T-helper 2 cell treated with Interferon-gamma antibody and Interleukin-4, amounts not matched to agents 100 ng/mL and 5 ng/mL, for 36 hours (primary cell): ENCODE measurements at regions not wholly inside any gene's neighbourhood (a gene's known extent, or its start where the extent isn't known, plus 50 kb on each side); places are given as distances from the start of the nearest gene placed in this dataset.

Experiments used
- intact Hi-C: fragments of 100-400 bp; cut with micrococcal nuclease; formaldehyde crosslinking; loops from one replicate; pipeline ENCODE4 v1.15.1; 2023

DNA sequence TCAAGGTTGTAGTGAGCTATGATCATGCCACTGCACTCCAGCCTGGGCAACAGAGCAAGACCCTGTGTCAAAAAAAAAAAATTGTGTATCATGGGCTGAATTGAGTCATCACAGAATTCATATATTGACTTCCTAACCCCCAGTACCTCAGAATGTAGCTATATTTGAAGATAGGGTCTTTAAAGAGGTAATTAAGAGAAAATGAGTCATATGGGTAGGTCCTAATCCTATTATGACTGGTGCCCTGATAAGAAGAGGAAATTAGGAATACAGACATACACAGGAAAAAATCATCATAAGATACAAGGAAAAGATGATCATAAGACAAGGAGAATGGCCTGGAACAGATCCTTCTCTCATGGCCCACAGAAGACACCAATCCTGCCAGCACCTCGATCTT lies 466.4 kb upstream of the ACVR2A start:
- intact Hi-C loops: no loop called here

DNA sequence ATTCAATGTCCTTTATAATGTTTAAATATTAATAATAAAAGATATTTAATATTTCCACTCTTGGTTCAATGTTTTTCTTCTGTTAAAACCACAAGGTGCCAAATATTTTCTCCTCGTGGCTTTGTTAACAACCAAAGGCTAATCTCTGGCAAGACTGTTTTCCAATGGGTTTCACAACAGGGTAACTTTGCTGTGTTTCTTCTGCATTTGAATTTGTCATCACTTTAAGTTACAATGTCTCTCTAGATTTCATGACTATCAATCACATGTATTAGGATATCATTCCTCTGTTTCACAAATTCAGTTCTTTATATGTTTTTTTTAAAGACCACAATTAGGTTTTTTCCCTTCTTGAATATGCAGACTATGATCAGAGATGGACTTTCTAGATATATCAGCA lies 469.8 kb upstream of the ACVR2A start:
- intact Hi-C loops: no loop called here

DNA sequence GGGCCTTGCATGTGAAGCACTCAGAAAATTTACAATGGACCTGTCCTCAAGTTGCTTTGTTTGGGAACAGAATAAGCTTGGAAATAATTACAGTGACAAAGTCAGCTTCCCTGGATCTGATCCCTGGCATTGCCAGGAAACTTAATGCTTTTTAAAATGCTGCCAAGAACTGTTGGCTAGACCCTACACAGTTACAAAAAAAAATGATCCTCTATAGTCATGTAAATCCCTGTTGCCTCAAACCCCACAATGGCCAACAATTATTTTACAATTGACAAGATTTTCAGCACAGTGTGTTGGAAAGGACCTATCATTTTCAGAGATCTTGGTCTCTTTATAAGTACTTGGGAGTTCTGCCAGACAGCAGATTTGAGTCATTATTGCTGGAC lies 470.4 kb upstream of the ACVR2A start:
- intact Hi-C loops: no loop called here

DNA sequence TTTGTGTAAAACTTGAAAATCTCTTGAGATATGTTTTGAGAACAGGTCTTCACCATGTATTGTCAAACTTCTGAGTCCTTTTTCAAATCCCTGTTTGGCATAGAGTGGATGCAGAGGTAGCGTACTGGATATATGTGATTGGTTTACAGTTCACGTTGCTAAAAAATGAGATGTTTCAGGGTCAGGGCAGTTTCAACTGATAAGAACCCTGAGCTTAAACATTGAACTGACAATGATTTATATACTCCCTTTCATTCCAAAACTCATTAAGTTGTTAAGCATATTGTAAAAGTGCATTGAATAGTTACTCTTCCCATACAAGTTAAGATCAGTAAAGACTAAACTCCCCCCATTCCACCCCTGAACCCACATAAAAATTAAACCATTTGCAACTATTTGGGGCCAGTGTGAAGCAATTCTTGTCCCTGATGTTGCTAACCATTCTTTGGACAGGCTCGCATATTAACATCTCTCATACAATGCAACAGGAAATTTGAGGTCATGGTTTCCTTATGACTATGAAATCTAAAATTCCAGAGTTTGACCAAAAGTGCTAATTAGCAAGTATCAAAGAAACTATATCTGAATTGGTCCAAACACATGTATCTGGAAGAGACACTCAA lies 470.9 kb upstream of the ACVR2A start:
- intact Hi-C loops: no loop called here

DNA sequence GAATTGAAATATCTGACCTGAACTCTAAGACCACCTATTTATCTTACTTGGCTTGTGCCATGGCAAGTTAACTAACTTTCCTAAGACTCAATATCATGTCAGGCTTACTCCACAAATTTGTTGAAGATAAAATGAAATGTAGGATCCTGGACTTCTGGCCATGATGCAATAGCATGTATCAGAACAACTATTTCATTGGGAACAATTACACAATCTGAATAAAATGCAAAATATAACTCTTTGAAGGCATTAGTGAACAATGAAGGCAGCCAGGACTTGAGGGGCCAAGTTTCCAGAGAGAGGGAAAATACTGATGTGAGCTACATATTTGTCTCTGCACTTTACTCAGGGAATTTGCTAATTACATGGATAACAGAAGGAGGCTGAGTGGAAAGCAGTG lies 476.5 kb upstream of the ACVR2A start:
- intact Hi-C loops: no loop called here

DNA sequence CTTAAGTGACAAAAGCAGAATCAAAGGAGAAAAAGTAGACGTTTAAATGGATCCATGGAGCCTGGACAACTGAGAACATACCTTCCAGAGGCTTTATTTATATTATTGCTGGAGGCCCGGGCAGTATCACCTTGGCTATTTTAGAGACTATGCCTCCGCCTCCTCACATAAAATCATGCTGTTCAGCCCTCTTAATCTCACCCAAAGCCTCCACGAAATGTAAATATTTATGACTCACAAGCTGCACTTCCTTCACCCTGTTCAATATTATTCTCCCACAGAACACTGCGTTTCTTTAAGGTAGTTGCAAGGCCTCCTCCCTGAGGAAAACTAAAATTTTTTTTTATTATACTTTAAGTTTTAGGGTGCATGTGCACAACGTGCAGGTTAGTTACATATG lies 478.6 kb upstream of the ACVR2A start:
- intact Hi-C loops: no loop called here

DNA sequence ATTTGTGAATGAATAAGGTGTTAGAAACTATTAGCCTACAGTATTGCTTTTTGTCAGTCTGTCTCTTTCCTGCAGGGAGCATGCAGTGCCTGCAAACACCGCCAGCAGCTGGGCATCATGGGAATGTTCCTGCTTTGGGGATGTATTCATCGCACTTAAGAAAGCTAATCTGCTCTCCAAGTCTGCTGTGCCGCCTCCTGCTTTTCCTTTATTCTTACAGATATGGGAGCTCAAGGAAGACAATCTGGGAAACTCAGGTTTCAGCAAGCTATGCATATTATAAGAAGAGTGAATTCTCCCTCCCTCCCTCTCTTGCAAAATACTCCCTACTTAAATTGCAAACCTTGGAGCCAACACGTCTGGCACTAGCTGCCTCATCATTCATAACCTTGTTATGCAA lies 479.2 kb upstream of the ACVR2A start:
- intact Hi-C loops: no loop called here

DNA sequence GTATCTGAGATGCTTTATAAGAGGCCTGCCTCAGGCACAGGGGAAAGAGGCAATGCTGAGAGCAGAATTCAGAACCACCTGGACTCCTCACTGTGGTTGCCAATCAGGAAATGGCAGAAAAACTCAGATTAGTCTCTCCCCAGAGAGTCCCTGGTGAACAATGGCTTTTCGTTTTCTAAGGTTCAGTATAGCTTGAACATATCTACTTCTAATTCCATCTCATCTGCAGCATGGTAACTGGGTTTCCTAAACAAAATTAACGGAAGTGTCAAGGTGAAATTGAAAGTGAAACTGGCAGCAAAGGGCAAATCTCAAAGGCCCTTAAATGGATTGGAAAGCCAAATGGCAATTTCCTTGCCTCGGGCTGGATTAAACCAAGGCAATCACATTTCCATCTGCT lies 480.2 kb upstream of the ACVR2A start:
- intact Hi-C loops: no loop called here

DNA sequence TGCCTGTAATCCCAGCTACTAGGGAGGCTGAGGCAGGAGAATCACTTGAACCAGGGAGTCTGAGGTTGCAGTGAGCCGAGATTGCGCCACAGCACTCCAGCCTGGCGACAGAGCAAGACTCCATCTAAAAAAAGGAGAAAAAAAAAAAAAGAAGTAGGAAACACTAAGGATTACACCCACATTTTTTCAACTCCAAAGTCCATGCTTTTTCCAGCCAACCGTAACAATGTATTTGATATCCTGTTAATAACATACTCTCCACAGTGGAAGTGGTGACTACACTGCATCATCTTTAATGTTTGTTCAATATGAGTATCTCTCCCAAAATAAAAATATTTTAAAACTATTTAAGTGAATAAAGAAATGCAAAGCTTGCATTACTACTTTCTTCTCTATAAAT lies 481.6 kb upstream of the ACVR2A start:
- intact Hi-C loops: no loop called here

DNA sequence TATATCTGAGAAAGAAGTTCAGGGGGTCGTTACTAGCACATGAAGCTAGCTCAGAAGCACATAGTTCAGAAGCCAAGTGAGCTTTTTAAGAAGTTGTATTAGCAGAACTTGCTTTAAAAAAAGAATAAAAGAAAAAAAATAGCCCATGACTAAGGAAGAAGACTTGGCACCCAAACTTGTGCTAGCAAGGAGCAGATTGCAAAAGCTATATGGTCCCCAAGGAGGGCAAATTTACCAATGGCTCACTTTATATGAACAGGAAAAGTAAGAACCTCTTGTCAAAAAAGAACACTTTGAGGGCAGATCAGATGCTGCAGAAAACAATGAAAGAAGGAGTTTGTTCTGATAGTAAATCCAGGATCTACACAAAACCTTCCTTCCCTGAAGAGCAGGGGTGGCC lies 486.5 kb upstream of the ACVR2A start:
- intact Hi-C loops: no loop called here

DNA sequence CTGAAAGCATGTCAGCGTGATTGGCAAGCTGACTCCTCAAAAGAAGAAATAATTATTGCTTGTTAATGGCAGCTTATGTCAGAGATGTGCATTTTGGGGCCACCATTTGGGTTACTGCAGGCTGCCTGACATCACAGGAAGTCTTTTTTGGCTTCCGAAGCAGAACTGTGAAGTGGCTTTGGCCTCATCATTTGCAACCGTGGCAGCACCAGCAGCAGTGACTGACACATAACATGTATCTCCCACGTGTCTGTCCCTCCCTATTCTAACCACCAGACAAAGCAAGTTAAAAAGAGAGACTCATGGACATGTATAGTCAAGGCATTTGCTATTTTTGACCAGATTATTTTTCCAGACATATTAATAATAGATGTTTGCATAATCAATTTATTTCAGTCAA lies 488.7 kb upstream of the ACVR2A start:
- intact Hi-C loops: no loop called here

DNA sequence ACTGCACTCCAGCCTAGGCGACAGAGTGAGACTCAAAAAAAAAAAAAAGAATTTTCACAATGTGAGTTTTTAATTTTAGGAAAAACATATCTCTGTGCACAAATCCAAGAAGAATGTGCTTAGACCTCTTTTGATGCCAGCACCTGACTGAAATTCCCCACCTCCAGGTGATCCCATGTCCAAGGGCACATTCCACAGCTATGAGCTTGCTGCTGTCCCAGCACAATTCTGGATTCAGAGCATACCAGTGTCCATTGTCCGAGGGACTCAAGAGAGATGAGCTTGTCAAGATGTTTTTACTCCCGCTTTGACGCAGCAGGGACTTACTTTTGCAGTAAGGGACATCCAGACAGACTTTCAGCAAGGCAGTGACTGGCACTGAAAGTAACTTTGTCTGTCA lies 489.1 kb upstream of the ACVR2A start:
- intact Hi-C loops: no loop called here

DNA sequence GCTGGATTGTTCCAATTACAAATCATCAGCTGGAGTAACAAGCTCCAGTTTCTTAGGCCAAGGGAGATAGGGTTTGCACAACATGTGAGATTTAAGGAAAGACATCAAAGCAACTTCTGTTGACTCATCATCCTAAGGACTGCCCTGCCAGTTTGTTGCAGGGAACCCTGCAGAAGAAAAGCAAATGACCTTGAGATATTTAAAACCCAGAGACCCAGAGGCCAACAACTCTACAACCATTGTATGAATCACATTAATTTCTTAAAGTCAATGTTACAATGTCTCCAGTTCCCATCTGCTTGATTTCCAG lies 491.8 kb upstream of the ACVR2A start:
- intact Hi-C loops: no loop called here

DNA sequence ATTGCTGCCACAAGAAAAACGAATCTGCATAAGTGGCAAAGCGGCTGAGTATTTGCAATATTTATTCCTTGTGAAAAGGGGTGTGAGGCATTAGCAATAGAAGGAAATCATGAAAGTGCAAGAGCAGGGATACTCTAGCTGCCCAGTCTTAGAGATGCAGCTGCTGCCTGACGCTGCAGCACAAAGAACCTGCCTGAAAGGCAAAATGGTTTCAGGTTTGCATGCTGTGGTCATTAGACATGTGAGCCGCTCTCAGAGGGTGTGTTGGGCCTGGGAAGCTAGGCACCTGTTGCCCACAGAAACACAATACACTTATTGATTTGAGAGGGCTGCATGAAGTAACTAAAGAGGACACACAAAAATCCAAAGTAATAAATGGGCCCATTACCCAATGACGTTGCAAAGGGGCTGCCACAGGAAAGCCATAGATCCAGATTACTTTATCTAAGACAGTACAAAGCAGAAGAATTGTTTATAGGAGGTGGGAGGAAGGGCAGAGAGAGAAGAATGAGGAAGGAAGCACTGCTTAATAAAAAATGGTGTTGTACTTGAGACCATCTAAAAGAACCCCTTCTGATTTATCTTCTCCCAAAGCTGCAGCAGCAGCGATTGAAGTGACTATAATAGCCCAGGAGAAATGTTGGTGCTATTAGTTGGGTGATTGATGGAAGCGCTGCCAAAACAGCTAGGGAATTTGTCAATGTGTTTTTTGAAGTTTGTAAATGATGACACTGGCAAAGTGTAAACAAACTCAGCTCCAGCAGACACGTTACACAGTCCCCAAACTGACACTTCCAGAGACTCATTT lies 492.4 kb upstream of the ACVR2A start:
- intact Hi-C loops: no loop called here

DNA sequence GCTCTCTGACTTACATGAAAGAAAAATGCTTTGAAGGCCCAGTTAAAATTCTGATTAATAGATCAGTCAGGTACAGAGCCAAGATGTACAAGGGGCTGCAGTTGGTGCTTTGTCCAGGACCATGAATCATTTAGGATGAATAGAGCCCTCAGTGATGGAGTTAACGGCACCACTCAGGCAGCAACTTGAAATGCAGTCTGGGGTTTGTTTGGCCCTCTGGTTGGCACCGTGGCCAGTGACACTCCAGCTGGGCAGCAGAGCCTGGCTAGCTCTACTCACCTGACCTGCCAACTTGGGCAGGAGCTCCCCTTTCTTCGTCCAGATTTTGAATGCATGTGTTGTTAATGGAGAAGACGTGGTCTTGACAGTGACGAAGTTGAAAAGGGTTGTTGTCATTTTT lies 493.0 kb upstream of the ACVR2A start:
- intact Hi-C loops: no loop called here

DNA sequence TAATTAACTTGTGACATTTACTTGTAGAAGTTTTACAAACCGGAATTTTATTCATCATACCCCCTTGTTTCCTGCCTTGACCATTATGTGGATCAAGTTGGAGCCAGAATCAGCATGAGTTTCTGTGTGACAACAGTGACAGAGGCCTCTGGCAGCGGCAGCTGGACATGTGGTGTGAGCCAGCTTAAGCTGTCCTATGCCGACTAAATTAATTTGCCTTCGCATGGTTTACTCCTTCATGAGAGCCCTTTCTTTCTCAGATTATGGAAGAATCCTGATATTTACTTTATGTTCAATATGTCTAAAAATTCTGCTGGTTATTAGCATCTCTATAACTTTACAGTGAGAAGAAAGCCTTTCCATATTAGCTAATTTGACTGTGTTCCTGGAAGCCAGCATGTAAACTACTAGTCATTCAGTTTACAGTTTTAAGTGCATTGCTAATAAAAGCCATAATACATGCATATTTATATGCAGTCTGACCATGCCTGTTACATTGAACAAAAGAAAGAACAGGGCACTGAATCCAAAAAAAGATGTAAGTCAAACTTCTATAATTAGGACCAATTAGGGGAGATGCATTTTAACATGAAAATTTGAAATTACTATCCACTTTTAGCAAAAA lies 495.8 kb upstream of the ACVR2A start:
- intact Hi-C loops: no loop called here

DNA sequence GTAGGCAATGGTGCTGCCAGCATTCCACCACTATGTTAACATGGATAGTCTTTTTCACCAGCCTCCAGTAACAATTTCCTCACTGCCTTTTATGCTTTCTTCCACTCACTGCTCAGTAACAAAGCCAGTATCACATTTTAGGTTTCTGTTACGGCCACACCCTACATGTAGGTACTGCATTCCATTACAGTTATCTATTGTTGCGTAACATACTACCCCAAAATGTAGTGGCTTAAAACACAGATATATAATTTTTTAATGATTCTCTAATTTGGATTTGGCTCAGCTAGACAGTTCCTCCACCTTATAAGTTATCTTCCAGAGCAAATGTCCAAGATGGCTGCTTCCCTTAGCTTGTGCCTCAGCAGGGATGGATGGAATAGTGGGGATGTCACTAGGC lies 498.7 kb upstream of the ACVR2A start:
- intact Hi-C loops: no loop called here

DNA sequence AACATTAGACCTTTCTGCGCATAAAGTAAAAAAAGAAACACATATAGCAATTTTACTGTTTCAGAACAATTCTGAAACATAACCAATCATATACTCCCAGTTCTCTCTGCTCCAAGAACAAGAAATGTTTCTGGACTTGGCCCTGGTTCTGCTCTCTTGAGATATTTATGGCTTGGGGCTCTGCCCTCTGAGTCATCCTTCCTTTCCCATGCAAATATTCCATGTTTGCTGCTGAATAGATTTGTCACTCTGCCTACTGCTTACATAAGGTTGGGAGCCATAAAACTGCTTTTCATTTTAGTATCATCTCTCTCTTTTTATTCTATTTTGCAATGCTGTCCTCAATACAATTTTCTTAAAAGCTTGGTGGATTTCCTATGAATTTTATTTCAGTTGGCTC lies 499.6 kb upstream of the ACVR2A start:
- intact Hi-C loops: no loop called here

DNA sequence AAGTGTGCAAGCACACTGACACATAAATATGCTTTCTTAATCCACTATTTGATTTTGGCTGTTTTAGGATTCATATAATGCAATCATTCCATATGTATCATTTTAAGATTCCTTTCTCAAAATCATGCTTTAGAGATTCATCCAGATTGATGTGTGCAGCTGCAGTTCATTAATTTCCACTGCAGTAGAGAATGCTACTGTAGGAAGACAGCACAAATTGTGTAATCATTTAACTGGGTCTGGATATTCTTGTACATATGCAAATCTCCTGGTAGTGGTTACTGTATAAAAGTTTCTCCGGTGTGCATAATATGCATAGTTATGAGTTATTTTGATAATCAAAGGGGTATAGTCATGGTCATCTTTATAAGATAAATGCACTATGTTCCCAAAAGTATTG lies 502.5 kb upstream of the ACVR2A start:
- intact Hi-C loops: no loop called here

DNA sequence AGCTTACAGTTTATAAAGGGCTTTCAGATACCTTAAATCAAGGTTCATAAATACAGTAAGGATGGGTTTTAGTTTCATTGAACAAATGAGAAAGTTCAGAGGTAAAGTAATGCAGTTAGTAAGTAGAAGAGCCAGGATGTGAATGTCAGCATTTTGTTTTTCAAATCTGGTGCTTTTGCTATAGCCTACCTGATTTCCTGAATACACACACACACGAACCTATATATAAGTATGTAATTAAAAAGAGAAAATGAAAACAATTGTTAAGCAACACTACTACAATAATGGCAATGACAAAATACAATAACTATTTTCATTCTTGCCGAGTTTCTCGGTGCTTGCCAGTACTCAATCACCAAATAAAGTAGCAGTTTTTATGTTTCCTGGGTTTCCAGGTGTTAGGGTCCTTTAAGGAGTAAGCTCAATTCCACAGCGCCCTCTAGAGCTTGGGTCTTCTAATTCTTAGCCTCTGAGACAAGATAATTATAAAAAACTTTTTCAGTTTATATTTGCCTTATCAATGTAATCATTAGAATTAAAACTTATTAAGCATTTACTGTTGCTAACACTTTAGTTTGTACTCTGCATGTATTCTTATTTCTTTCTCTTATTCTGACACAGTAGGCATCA lies 512.9 kb upstream of the ACVR2A start:
- intact Hi-C loops: loop anchor here (1.0 kb wide), 4 partner anchors 44 to 579 kb away; no protein-coding TSS in a partner anchor

DNA sequence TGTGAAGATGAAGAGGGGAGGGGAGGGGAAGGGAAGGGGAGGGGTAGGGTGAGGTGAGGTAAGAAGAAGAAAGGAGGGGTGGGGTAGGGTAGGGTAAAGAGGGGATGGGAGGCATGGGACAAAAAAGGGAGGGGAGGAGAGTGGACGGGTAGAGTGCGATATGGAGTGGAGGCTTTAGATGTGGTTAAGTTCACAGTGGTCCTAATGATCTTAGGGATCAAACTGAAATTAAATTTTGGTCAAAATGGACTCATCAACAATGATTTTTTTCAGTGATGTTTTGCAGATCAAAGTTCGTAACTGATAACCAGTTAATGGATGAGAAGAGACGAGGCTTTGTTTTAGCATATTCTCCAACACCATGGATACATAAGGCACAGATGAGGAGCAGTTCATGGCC lies 513.9 kb upstream of the ACVR2A start:
- intact Hi-C loops: no loop called here

DNA sequence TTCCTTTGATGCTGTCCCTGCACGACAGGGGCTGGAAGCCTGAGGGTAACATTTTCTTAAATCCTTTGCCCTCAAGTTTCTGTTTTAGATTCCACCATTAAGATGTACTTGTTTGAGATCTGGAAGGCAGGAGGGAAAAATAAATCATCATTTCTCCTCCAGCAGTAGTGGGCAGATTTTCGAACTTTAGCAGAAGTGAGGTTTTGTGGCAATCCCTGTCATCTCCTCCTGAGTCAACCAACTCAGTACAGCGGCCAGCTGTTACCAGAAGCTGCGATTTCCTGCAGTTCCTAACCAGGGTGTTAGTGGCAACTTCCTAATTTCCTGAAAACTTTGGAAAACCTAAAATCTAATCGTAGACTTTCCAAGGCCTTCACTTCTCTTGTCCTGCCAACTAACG lies 517.2 kb upstream of the ACVR2A start:
- intact Hi-C loops: loop anchor here (1.0 kb wide), 1 partner anchor 29 kb away; no protein-coding TSS in a partner anchor

DNA sequence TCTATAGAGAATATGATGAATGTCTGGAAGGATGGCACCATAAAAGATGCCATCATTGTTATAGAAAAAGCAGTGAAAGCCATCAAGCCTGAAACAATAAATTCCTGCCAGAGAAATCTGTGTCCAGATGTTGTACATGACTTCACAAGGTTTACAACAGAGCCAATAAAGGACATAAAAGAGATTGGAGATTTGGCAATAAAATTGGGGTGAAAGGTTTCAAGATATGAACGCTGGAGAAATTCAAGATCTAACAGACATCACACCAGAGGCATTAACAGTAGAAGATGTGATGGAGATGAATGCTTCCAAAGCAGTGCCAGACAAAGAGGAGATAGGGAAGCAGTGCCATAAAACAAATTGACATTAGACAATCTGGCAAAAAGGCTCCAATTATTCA lies 518.8 kb upstream of the ACVR2A start:
- intact Hi-C loops: no loop called here
